Erythroblast (primary cell): ENCODE measurements at regions not wholly inside any gene's neighbourhood (a gene's known extent, or its start where the extent isn't known, plus 50 kb on each side); places are given as distances from the start of the nearest gene placed in this dataset.

Source experiments
- GATA1 ChIP-seq: IDR thresholded peaks from 2 replicates; pipeline ENCODE4 v1.6.1; 2011; ENCODE audit warnings: low read depth, mild to moderate bottlenecking, control low read depth, low read length, moderate library complexity
- POLR2A ChIP-seq: IDR thresholded peaks from 2 replicates; pipeline ENCODE4 v1.6.1; 2011; ENCODE audit warnings: mild to moderate bottlenecking, low read length

DNA sequence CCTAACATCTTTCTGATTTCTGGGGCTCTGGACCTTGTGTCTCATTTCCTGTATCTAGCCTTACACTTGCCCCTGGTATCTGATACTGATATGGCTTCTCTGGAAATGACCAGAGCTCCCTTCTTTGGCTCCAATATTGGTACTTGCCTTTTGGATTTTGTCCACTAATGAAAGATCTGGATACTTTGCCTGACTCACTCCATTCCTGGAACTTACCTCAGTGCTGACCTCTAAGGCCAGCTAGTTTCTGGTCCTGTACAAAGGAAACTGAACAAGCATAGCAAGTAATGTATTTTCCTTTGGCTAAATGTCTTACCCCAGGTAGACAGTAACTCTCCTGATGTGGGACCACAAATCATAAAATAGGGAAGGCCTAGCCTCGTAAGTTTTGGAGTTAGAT lies 93.8 kb upstream of the SLC4A7 start:
- TF ChIP-seq POLR2A = no peak
- TF ChIP-seq GATA1 = no peak
